Small intestine (tissue), 7 donors: ENCODE measurements at regions not wholly inside any gene's neighbourhood (a gene's known extent, or its start where the extent isn't known, plus 50 kb on each side); places are given as distances from the start of the nearest gene placed in this dataset.

Experiments used
- DNase-seq, 2 donors: peaks; one replicate each; pipeline versions ENCODE4 v3.0.0 to v3.0.0-alpha.2; 2013
- FAIRE-seq: peaks from 2 replicates; lab custom pipeline; 2012; peaks lifted over from hg19 to GRCh38; lab: Jason Lieb, UNC
- H3K27ac ChIP-seq, 3 donors: one replicate each; pipeline ENCODE4 v1.5.1; 2013; ENCODE audit warnings: low read length in 2 of 3, mild to moderate bottlenecking in 2 of 3, control low read depth in 1 of 3, inconsistent platforms in 1 of 3, low read depth in 1 of 3, moderate library complexity in 1 of 3
- H3K27me3 ChIP-seq, 3 donors: one replicate each; pipeline ENCODE4 v1.6.1; 2013; ENCODE audit warnings: low read length in 3 of 3, inconsistent platforms in 1 of 3; ENCODE audit not compliant: control insufficient read depth in 3 of 3, insufficient read depth in 3 of 3
- H3K36me3 ChIP-seq, 3 donors: one replicate each; pipeline ENCODE4 v1.6.1; 2013; ENCODE audit warnings: low read length in 3 of 3, inconsistent platforms in 1 of 3, low read depth in 1 of 3, mild to moderate bottlenecking in 1 of 3, moderate library complexity in 1 of 3; ENCODE audit not compliant: control insufficient read depth in 3 of 3, insufficient read depth in 2 of 3
- H3K4me1 ChIP-seq, 3 donors: one replicate each; pipeline ENCODE4 v1.6.1; 2013; ENCODE audit warnings: low read length in 2 of 3, inconsistent platforms in 1 of 3, low read depth in 1 of 3, mild to moderate bottlenecking in 1 of 3, moderate library complexity in 1 of 3; ENCODE audit not compliant: control insufficient read depth in 3 of 3, insufficient read depth in 2 of 3
- H3K4me3 ChIP-seq, 3 donors: one replicate each; pipeline ENCODE4 v1.5.1; 2013; ENCODE audit warnings: low read length in 3 of 3, control low read depth in 1 of 3, inconsistent platforms in 1 of 3, low read depth in 1 of 3, mild to moderate bottlenecking in 1 of 3, moderate library complexity in 1 of 3
- H3K9me3 ChIP-seq, 2 donors: one replicate each; pipeline ENCODE4 v1.6.1; 2013; ENCODE audit warnings: low read depth in 1 of 2, low read length in 1 of 2; ENCODE audit not compliant: control insufficient read depth in 2 of 2, insufficient read depth in 1 of 2
- WGBS, 3 donors: extraction: QIAGEN DNeasy Blood & Tissue Kit; methylation state at CpG; one replicate each; pipeline ENCODE4 v1.1.7; 2013; 5-methylcytosine and 5-hydroxymethylcytosine counted together
- donor health status: healthy with polysubstance abuse.
- donor health status: control.
- donor health status: control.
- donor health status: Bipolar disorder and iron deficiency.
- donor health status: healthy.

DNA sequence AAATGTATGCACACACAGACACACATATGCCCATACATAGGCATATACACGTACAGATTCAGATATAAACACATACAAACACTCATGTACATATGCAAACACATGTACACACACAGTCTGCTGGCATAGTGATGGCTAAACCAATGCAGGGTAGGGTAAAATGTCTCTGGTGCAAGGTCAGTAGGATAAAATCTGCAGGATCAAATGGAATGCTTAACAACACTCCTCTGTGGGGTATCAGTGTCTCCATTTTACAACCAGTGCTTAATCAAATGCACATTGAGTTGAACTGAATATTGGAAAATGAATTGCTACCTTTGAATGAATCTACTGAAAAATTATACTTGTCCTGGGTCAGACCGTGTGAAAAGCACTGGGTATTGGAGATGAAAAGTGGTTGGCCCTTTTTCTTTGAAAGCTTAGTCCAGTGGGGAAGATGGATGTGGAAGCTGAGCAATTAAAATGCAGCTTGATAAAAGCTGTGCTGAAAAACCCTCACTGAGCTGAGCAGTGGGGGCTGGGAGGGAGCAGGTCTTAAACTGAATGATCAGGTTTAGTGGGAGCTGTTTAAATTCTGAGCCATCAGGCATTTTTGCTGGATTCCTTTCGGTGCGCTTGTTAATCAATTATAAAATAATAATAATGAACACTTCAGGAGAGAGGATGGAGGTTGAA, 314.7 kb downstream of the HAPSTR1 start:
- no peak for FAIRE-seq
- H3K4me3 ChIP-seq, result no peak overlapping the region

DNA sequence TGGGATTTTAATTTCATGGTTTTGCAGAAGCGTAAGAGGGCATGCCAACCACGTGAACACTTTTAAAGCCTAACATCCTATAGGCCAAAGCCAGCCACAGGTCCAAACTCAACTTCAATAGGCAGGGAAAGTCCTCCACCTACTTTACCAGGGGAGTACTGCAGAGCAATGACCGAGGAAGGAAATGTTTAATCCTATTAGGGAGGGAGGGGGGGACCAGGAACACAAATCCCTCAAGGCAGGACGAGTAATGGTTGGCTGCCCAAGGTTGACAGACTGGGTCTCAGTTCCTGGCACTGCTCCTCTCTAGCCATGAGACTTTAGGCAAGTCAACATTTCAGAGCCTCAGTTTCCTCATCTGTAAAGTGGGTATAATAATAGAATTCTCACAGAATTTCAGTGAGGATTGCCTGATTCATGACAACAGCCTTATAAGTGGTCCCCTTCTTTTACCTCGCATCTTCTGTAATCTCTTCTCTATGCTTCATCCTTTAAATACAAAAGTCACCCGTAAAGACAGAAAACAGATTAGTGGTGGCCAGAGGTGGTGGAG, 315.8 kb downstream of the HAPSTR1 start:
- H3K4me3 ChIP-seq, result no peak overlapping the region
- DNase-seq, result no peak
- no peaks in the 10 kb centered on the region for H3K27me3 ChIP-seq
- WGBS, 3 donors, result 78 to 90% (median 83%) methylated on average over 6 of the region's 6 CpGs
- FAIRE-seq, result no peak
- no peak overlapping the region for H3K27ac ChIP-seq
- no peaks in the 10 kb centered on the region for H3K9me3 ChIP-seq
- H3K4me1 ChIP-seq, result no peaks in the 10 kb centered on the region
- H3K36me3 ChIP-seq, result no peaks in the 10 kb centered on the region

More for the DNA sequence above, 314.7 kb downstream of the HAPSTR1 start:
- no peak for DNase-seq
- no peaks in the 10 kb centered on the region for H3K4me1 ChIP-seq
- WGBS, 3 donors, result 75 to 90% (median 86%) methylated on average over 4 of the region's 4 CpGs
- no peaks in the 10 kb centered on the region for H3K36me3 ChIP-seq
- H3K9me3 ChIP-seq, result no peaks in the 10 kb centered on the region
- no peak overlapping the region for H3K27ac ChIP-seq
- H3K27me3 ChIP-seq, result no peaks in the 10 kb centered on the region

DNA sequence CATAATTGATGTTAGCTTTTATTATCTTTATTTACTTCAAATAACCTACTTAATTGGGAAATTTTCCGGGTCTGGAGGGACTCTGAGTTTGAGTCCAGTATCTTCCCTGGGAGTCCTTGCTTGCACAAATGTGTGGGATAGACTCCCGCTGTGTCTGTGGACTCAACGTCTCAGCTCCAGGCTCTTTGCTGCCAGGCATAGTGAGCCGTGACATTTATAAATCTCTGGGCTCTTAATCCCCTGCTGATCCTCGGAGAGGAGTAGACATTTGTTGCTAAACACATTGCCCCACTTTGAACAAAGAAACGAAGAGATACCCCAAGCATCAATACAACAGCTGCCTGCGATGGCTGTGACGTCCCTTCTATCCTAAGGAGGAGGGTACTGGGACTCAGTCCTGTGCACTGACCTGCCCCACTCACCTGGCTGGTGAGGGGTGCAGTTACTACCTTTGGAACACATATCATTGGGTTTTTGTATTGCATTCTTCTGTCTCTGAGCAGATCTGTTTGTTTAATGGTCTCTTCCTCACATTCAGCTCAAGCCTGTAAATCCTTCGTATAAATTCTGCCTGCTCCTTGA, 316.9 kb downstream of the HAPSTR1 start:
- H3K9me3 ChIP-seq, result no peaks in the 10 kb centered on the region
- DNase-seq, result no peak
- WGBS, 3 donors, result 42 to 72% (median 70%) methylated on average over 9 of the region's 9 CpGs
- H3K27ac ChIP-seq, result no peak overlapping the region
- no peak for FAIRE-seq
- H3K4me1 ChIP-seq, result no peaks in the 10 kb centered on the region
- no peaks in the 10 kb centered on the region for H3K27me3 ChIP-seq
- H3K36me3 ChIP-seq, result no peaks in the 10 kb centered on the region
- no peak overlapping the region for H3K4me3 ChIP-seq

DNA sequence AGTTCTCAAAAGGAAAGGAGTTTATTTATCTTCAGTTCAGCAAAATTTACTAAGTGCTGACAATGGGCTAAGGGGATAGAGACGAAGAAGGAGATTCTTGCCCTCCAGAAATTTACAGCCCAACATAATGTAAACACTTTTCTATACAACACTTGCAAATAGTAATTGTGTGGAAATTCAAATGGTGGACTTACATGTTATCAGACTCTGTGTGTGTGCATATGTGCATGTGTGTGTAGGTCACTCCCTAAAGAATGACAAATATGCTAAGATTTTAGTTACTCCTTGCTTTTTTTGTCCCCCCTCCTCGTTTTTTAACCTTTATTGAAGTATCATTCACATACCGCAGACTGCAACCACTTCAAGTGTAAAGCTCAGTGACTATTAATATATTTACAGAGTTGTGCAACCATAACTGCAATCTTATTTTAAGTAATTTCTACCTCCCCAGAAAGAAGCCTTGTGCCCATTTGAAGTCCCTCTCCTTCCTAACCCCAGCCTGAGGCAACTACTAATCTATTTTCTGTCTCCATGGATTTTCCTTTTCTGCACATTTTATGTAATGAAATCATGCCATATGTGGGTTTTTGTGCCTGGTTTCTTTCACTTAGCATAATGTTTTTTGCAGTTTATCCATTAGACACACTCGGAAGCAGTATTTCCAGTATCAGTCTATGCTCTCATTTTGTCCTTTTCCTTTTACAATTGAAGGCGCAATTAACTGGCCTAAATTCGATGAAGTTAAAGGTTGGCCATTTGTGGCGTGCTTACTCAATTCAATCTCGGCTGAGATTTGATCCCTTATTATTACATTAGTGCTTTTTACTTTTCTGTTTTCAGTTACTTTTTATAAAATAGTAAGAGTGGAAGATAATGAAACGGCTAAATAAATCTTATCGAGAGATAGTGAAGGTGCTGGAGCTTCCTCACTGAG, 318.4 kb downstream of the HAPSTR1 start:
- Histone ChIP-seq H3K36me3 (no peaks in the 10 kb centered on the region), H3K4me3 (no peak overlapping the region), H3K4me1 (no peaks in the 10 kb centered on the region), H3K27ac (no peak overlapping the region), H3K27me3 (no peaks in the 10 kb centered on the region), H3K9me3 (no peaks in the 10 kb centered on the region)
- DNase-seq, result no peak
- FAIRE-seq, result no peak
- 75 to 83% (median 81%) methylated on average over 10 of the region's 10 CpGs for WGBS, 3 donors

DNA sequence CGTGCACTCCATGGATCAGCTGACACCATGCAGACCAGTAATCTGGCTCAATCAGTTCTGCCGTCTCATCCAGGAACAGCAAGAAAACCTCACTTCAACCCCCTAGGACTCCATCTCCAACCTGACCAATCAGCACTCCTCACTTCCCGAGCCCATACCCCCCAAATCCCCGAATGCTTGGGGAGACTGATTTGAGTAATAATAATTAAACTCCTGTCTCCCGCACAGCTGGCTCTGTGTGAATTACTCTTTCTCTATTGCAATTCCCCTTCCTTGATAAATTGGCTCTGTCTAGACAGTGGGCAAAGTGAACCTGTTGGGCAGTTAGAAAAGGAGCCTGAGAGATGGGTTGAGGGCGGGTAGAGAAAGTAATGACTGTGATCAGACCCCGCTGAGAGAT, 320.0 kb downstream of the HAPSTR1 start:
- 78 to 89% (median 79%) methylated on average over 7 of the region's 7 CpGs for WGBS, 3 donors
- H3K27me3 ChIP-seq, result no peaks in the 10 kb centered on the region
- no peaks in the 10 kb centered on the region for H3K36me3 ChIP-seq
- no peak overlapping the region for H3K27ac ChIP-seq
- no peak overlapping the region for H3K4me3 ChIP-seq
- H3K9me3 ChIP-seq, result no peaks in the 10 kb centered on the region
- no peak for FAIRE-seq
- no peak for DNase-seq
- H3K4me1 ChIP-seq, result no peaks in the 10 kb centered on the region

DNA sequence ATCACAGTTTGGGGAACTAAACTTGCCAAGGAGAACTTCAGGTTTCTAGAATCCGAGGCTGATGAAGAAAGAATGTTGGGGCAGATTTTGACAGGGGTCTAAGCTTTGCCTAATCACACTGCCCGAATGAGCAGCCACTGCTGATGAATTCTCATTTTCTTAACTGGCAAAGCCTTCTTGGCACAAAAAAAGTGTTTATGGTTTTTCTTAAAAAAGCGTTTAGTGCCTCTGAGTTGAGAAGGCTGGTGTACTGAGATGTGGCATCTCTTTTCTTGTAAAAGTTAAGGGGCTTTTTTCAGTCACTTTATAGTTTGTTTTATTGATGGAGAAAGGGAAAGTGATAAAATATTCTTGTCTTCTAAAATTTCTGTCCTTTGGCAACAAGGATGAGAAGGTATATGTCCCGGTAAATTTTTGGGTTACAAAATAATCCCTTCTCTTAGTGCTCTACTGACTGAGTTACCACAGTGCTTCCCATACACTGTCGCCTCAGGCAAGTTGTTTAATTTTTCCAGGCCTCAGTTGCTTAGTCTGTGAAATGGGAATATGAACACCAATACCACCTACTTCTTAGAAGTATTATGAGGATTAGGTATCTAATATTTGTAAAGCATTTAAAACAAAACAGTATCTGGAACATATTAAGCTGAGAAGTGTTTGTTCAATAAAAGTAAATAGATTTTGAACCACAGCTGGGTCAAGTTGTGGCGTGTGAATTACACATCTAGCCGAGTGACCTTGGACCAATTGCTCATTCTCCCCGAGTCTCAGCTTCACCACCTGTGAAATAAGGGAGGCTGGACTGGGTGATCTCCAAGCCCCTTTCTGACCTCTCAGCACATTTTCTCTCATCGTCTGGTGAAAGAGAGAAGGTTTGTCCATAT, 320.8 kb downstream of the HAPSTR1 start:
- no peak overlapping the region for H3K27ac ChIP-seq
- DNase-seq (no peak), FAIRE-seq (no peak)
- H3K27me3 ChIP-seq, result no peaks in the 10 kb centered on the region
- WGBS, 3 donors, result 64 to 72% (median 72%) methylated on average over 9 of the region's 9 CpGs
- no peaks in the 10 kb centered on the region for H3K4me1 ChIP-seq
- no peaks in the 10 kb centered on the region for H3K9me3 ChIP-seq
- no peak overlapping the region for H3K4me3 ChIP-seq
- H3K36me3 ChIP-seq, result no peaks in the 10 kb centered on the region

DNA sequence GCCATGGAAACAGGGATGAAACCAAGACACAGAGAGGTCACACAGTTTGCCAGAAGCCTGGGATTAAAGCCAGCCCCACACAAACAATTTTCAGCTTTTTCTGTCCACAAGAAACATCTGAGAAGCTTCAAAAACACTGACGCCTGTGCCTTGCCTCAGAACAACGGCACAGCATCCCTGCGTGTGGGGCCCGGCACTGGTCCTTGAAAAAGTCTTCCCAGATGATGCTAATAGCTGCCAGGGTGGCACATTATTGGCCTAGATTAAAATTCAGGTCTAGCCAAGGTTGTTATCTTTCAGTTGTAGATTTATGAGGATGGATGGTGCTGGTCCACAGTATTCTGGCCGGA, 321.4 kb downstream of the HAPSTR1 start:
- DNase-seq (no peak), FAIRE-seq (no peak)
- Histone ChIP-seq H3K27me3 (no peaks in the 10 kb centered on the region), H3K27ac (no peak overlapping the region), H3K4me3 (no peak overlapping the region), H3K4me1 (no peaks in the 10 kb centered on the region), H3K36me3 (no peaks in the 10 kb centered on the region), H3K9me3 (no peaks in the 10 kb centered on the region)
- WGBS, 3 donors, result 53 to 86% (median 84%) methylated on average over 5 of the region's 5 CpGs

DNA sequence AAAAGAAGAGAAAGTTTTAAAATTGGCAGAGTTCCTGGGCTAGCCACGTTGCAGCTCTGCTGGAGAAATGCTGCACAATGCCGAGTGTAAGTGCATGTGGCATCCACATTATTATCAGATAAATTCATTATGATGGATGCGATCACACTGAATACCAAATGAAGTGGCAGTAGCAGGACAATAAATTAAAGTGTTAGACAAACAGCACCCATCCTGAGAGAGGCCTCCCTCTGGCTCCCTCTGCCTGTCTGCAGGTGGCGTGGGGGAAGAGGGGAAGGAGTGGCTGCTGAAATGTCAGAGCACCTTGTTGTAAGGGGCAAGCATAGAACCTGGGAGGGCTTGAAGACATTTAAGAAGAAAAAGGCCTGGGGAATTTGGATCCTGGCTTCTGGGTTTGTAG, 324.1 kb downstream of the HAPSTR1 start:
- Histone ChIP-seq H3K27me3 (no peaks in the 10 kb centered on the region), H3K9me3 (no peaks in the 10 kb centered on the region), H3K27ac (no peak overlapping the region), H3K36me3 (no peaks in the 10 kb centered on the region), H3K4me3 (no peak overlapping the region), H3K4me1 (no peaks in the 10 kb centered on the region)
- no peak for DNase-seq
- no peak for FAIRE-seq
- WGBS, 3 donors, result 64 to 80% (median 73%) methylated on average over 4 of the region's 4 CpGs
